Tibial artery (tissue), 4 donors: ENCODE measurements at regions not wholly inside any gene's neighbourhood (a gene's known extent, or its start where the extent isn't known, plus 50 kb on each side); places are given as distances from the start of the nearest gene placed in this dataset.

Experiments
- DNase-seq, 2 donors: peaks; one replicate each; pipeline ENCODE4 v3.0.0-alpha.2; 2019
- H3K27ac ChIP-seq, 2 donors: fragments of 200-600 bp; sonication (generic) in 1 of 2; 1 replicate in 1 of 2; 2 replicates in 1 of 2; pipeline ENCODE4 v1.5.1; 2018 to 2019; ENCODE audit warnings: mild to moderate bottlenecking in 1 of 2
- H3K27me3 ChIP-seq, 2 donors: fragments of 200-600 bp; sonication (generic) in 1 of 2; one replicate each; pipeline versions ENCODE4 v1.5.1 to v1.6.0; 2016 to 2019
- H3K36me3 ChIP-seq, 3 donors: fragments of 200-600 bp; sonication (generic) in 2 of 3; one replicate each; pipeline ENCODE4 v1.5.1; 2016 to 2019; ENCODE audit warnings: mild to moderate bottlenecking in 2 of 3
- H3K4me1 ChIP-seq, 4 donors: fragments of 200-600 bp; sonication (generic) in 2 of 4; 1 replicate in 3 of 4; 2 replicates in 1 of 4; pipeline ENCODE4 v1.5.1; 2016 to 2019
- H3K4me3 ChIP-seq, 2 donors: fragments of 200-600 bp; sonication (generic) in 1 of 2; 1 replicate in 1 of 2; 2 replicates in 1 of 2; pipeline ENCODE4 v1.5.1; 2018 to 2019; ENCODE audit warnings: mild to moderate bottlenecking in 2 of 2
- H3K9me3 ChIP-seq, 3 donors: fragments of 200-600 bp; sonication (generic) in 1 of 3; one replicate each; pipeline ENCODE4 v1.5.1; 2016 to 2019
- CTCF ChIP-seq, 2 experiments: fragments of 200-600 bp in 1 of 2; fragments of 450-650 bp in 1 of 2; IDR thresholded peaks; one replicate each; pipeline ENCODE4 v1.5.1; 2017 to 2019; ENCODE audit warnings: antibody characterized with exemption in 2 of 2, mild to moderate bottlenecking in 1 of 2, moderate library complexity in 1 of 2
- intact Hi-C: fragments of 100-400 bp; cut with DNase I; formaldehyde crosslinking; loops from one replicate; pipeline ENCODE4 v1.15.0; 2023; ENCODE audit warnings: low total_unique reads

- Histone ChIP-seq H3K27ac (no peak overlapping the region), H3K9me3 (no peaks in the 10 kb centered on the region), H3K36me3 (no peaks in the 10 kb centered on the region), H3K4me1 (no peaks in the 10 kb centered on the region), H3K4me3 (no peak overlapping the region), H3K27me3 (no peaks in the 10 kb centered on the region)
- no peak for DNase-seq
- no peak for TF ChIP-seq CTCF (IDR thresholded peaks at IDR 0.05)
- intact Hi-C loops: no loop called here
These were observed 120.1 kb upstream of the UMPS start for GRCh38 chr3:124610130-124610529.

GRCh38 chr3:124611520-124611919 is 118.7 kb upstream of the UMPS start:
- H3K36me3 ChIP-seq: no peaks in the 10 kb centered on the region
- no peak overlapping the region for H3K27ac ChIP-seq
- DNase-seq: no peak
- H3K27me3 ChIP-seq: no peaks in the 10 kb centered on the region
- peaks cover 0 to 7% (median 0%) of the 10 kb centered on the region in 4 donors for H3K4me1 ChIP-seq
- intact Hi-C loops: no loop called here
- H3K4me3 ChIP-seq: no peak overlapping the region
- no peak for TF ChIP-seq CTCF (IDR thresholded peaks at IDR 0.05)
- H3K9me3 ChIP-seq: no peaks in the 10 kb centered on the region

- Histone ChIP-seq H3K36me3 (no peaks in the 10 kb centered on the region), H3K27ac (no peak overlapping the region), H3K27me3 (no peaks in the 10 kb centered on the region), H3K9me3 (no peaks in the 10 kb centered on the region), H3K4me1 (peaks cover 0 to 18% (median 0%) of the 10 kb centered on the region in 4 donors), H3K4me3 (no peak overlapping the region)
- intact Hi-C loops: no loop called here
- no peak for DNase-seq
- TF ChIP-seq CTCF (IDR thresholded peaks at IDR 0.05): no peak
These were observed 114.2 kb upstream of the UMPS start for GRCh38 chr3:124615896-124616543.

GRCh38 chr3:124617177-124617576 is 113.1 kb upstream of the UMPS start:
- no peaks in the 10 kb centered on the region for H3K36me3 ChIP-seq
- TF ChIP-seq CTCF (IDR thresholded peaks at IDR 0.05): no peak
- H3K27ac ChIP-seq: no peak overlapping the region
- no peaks in the 10 kb centered on the region for H3K27me3 ChIP-seq
- intact Hi-C loops: no loop called here
- H3K9me3 ChIP-seq: no peaks in the 10 kb centered on the region
- H3K4me1 ChIP-seq: peaks cover 0 to 18% (median 0%) of the 10 kb centered on the region in 4 donors
- no peak for DNase-seq
- no peak overlapping the region for H3K4me3 ChIP-seq

GRCh38 chr3:124619887-124620599 is 110.2 kb upstream of the UMPS start:
- no peak for TF ChIP-seq CTCF (IDR thresholded peaks at IDR 0.05)
- Histone ChIP-seq H3K36me3 (no peaks in the 10 kb centered on the region), H3K9me3 (no peaks in the 10 kb centered on the region), H3K27me3 (no peaks in the 10 kb centered on the region), H3K4me1 (peaks cover 0 to 18% (median 0%) of the 10 kb centered on the region in 4 donors), H3K27ac (no peak overlapping the region), H3K4me3 (no peak overlapping the region)
- DNase-seq: no peak
- intact Hi-C loops: no loop called here
